Breast epithelium (tissue), 4 donors: ENCODE measurements at regions not wholly inside any gene's neighbourhood (a gene's known extent, or its start where the extent isn't known, plus 50 kb on each side); places are given as distances from the start of the nearest gene placed in this dataset.

Experiments used
- DNase-seq, 2 donors: peaks; one replicate each; pipeline ENCODE4 v3.0.0-alpha.2; 2019; ENCODE audit warnings: low spot score in 2 of 2
- H3K27ac ChIP-seq, 2 donors: fragments of 200-600 bp; sonication (generic) in 1 of 2; one replicate each; pipeline ENCODE4 v1.5.1; 2016 to 2019; ENCODE audit warnings: mild to moderate bottlenecking in 1 of 2
- H3K27me3 ChIP-seq, 2 donors: fragments of 200-600 bp; sonication (generic) in 1 of 2; one replicate each; pipeline versions ENCODE4 v1.5.1 to v1.6.0; 2017 to 2019; ENCODE audit warnings: control low read depth in 1 of 2, mild to moderate bottlenecking in 1 of 2
- H3K36me3 ChIP-seq: fragments of 200-600 bp; one replicate; pipeline ENCODE4 v1.5.1; 2019
- H3K4me1 ChIP-seq, 2 donors: fragments of 200-600 bp; sonication (generic); one replicate each; pipeline ENCODE4 v1.5.1; 2016 to 2019; ENCODE audit warnings: control low read depth in 1 of 2
- H3K4me3 ChIP-seq, 3 donors: fragments of 200-600 bp; sonication (generic); 1 replicate in 2 of 3; 2 replicates in 1 of 3; pipeline ENCODE4 v1.5.1; 2016 to 2019; ENCODE audit warnings: mild to moderate bottlenecking in 3 of 3, moderate library complexity in 2 of 3
- H3K9me3 ChIP-seq, 2 donors: fragments of 200-600 bp; sonication (generic) in 1 of 2; one replicate each; pipeline ENCODE4 v1.5.1; 2016 to 2019; ENCODE audit warnings: control low read depth in 1 of 2
- POLR2A ChIP-seq: fragments of 450-650 bp; IDR thresholded peaks from one replicate; pipeline ENCODE4 v1.6.1; 2016; ENCODE audit warnings: antibody characterized with exemption, mild to moderate bottlenecking, moderate library complexity
- POLR2AphosphoS5 ChIP-seq, 3 donors: sonication (generic); formaldehyde crosslinking; IDR thresholded peaks; one replicate each; pipeline ENCODE4 v1.6.1; 2017; ENCODE audit warnings: antibody characterized with exemption in 3 of 3
- intact Hi-C: fragments of 100-400 bp; cut with DNase I; formaldehyde crosslinking; loops from one replicate; pipeline ENCODE4 v1.15.1; 2023; ENCODE audit warnings: low total_unique reads
- TF ChIP-seq, protein P1 (sequence below), 3 donors: fragments of 450-650 bp; IDR thresholded peaks; one replicate each; pipeline ENCODE4 v1.5.1; 2016 to 2017; ENCODE audit warnings: antibody characterized with exemption in 3 of 3, mild to moderate bottlenecking in 3 of 3, moderate library complexity in 3 of 3

GRCh38 chr3:159232966-159233365 lies 431.1 kb downstream of the MFSD1 start:
- TF ChIP-seq, protein P1, sequence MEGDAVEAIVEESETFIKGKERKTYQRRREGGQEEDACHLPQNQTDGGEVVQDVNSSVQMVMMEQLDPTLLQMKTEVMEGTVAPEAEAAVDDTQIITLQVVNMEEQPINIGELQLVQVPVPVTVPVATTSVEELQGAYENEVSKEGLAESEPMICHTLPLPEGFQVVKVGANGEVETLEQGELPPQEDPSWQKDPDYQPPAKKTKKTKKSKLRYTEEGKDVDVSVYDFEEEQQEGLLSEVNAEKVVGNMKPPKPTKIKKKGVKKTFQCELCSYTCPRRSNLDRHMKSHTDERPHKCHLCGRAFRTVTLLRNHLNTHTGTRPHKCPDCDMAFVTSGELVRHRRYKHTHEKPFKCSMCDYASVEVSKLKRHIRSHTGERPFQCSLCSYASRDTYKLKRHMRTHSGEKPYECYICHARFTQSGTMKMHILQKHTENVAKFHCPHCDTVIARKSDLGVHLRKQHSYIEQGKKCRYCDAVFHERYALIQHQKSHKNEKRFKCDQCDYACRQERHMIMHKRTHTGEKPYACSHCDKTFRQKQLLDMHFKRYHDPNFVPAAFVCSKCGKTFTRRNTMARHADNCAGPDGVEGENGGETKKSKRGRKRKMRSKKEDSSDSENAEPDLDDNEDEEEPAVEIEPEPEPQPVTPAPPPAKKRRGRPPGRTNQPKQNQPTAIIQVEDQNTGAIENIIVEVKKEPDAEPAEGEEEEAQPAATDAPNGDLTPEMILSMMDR (IDR thresholded peaks at IDR 0.05) = no peak
- no peak for TF ChIP-seq POLR2AphosphoS5 (IDR thresholded peaks at IDR 0.05)
- TF ChIP-seq POLR2A = no peak
- no peaks in the 10 kb centered on the region for H3K4me1 ChIP-seq
- H3K9me3 ChIP-seq = no peaks in the 10 kb centered on the region
- no peak for DNase-seq
- no peaks in the 10 kb centered on the region for H3K27me3 ChIP-seq
- no peak overlapping the region for H3K4me3 ChIP-seq
- no peaks in the 10 kb centered on the region for H3K36me3 ChIP-seq
- intact Hi-C loops = no loop called here
- H3K27ac ChIP-seq = no peak overlapping the region

DNA sequence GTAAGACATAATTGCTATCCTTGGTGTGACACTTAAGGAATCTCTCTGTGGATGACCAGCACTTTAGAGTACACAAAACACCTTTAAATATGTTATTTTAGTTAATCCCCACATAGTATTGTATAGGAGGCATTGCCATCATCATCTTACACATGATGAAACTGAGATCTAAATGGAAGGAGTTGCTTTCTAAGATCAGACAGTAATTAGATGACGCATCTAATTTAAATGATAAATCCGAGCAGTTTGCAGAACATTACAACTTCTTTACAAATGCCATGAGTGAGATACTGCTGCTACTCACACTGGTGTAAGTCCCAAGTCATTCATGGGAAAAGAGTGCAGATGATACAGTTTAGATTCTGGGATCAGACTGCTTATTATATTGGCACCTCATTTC lies 431.9 kb downstream of the MFSD1 start:
- Histone ChIP-seq H3K4me1 (no peaks in the 10 kb centered on the region), H3K4me3 (no peak overlapping the region), H3K27ac (no peak overlapping the region), H3K27me3 (no peaks in the 10 kb centered on the region), H3K9me3 (no peaks in the 10 kb centered on the region), H3K36me3 (no peaks in the 10 kb centered on the region)
- TF ChIP-seq, protein P1 (IDR thresholded peaks at IDR 0.05) = no peak
- no peak for TF ChIP-seq POLR2AphosphoS5 (IDR thresholded peaks at IDR 0.05)
- TF ChIP-seq POLR2A = no peak
- intact Hi-C loops = no loop called here
- DNase-seq = no peak

- no peaks in the 10 kb centered on the region for H3K4me1 ChIP-seq
- H3K36me3 ChIP-seq = no peaks in the 10 kb centered on the region
- H3K9me3 ChIP-seq = no peaks in the 10 kb centered on the region
- no peak for DNase-seq
- TF ChIP-seq, protein P1 (IDR thresholded peaks at IDR 0.05) = no peak
- TF ChIP-seq POLR2A (no peak), POLR2AphosphoS5 (IDR thresholded peaks at IDR 0.05) (no peak)
- no peak overlapping the region for H3K27ac ChIP-seq
- H3K4me3 ChIP-seq = no peak overlapping the region
- no peaks in the 10 kb centered on the region for H3K27me3 ChIP-seq
- intact Hi-C loops = no loop called here
Observed at GRCh38 chr3:159234306-159234705, 432.5 kb downstream of the MFSD1 start.

GRCh38 chr3:159236321-159236720 lies 434.5 kb downstream of the MFSD1 start:
- Histone ChIP-seq H3K27me3 (no peaks in the 10 kb centered on the region), H3K36me3 (no peaks in the 10 kb centered on the region), H3K9me3 (no peaks in the 10 kb centered on the region), H3K4me3 (no peak overlapping the region), H3K27ac (no peak overlapping the region), H3K4me1 (no peaks in the 10 kb centered on the region)
- no peak for DNase-seq
- no peak for TF ChIP-seq POLR2AphosphoS5 (IDR thresholded peaks at IDR 0.05)
- TF ChIP-seq, protein P1 (IDR thresholded peaks at IDR 0.05) = no peak
- no peak for TF ChIP-seq POLR2A
- intact Hi-C loops = no loop called here

- Histone ChIP-seq H3K4me1 (no peaks in the 10 kb centered on the region), H3K27ac (no peak overlapping the region), H3K36me3 (no peaks in the 10 kb centered on the region), H3K9me3 (no peaks in the 10 kb centered on the region), H3K4me3 (no peak overlapping the region), H3K27me3 (no peaks in the 10 kb centered on the region)
- DNase-seq = no peak
- intact Hi-C loops = no loop called here
- TF ChIP-seq, protein P1 (IDR thresholded peaks at IDR 0.05) = no peak
- TF ChIP-seq POLR2A (no peak), POLR2AphosphoS5 (IDR thresholded peaks at IDR 0.05) (no peak)
Observed at GRCh38 chr3:159237226-159237625, 435.4 kb downstream of the MFSD1 start.
